HPDE6-E6E7 (cell line): ENCODE measurements at regions not wholly inside any gene's neighbourhood (a gene's known extent, or its start where the extent isn't known, plus 50 kb on each side); places are given as distances from the start of the nearest gene placed in this dataset.
"Not testable (repeated sequence)": the region's sequence is repeated elsewhere in the genome, so short reads cannot be mapped to it uniquely, and the experiment has no call there.

ENCODE experiments used
- DNase-seq: peaks from one replicate; pipeline ENCODE4 v3.0.0; 2011; ENCODE audit warnings: missing footprints; ENCODE audit errors: extremely low spot score

GRCh38 chr4:169934794-169935429 is 91.3 kb downstream of the MFAP3L start:
- no peak for DNase-seq

DNA sequence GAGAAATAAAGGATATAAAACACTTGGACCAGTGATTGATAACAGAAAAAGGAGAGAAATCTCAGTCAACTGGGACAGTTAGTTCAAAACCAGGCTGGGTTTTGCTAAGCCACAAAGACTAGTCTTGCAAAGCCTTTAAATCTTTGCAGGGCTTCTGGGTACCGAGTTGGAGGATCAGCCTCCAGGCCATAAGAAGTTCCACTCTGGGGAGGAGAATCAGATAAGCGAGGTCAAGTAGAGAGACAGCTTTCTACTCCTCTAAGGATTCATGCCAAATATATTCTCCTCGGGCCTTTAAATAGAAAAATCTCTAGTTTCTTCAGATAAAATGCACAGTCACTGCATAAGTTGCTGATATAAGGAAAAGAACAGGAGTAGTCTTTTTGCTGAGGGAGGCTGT is 92.7 kb downstream of the MFAP3L start:
- DNase-seq = no peak

GRCh38 chr4:169931964-169932363 is 94.2 kb downstream of the MFAP3L start:
- DNase-seq = no peak

- DNase-seq = not testable (repeated sequence)
Observed at GRCh38 chr4:169930755-169931154, 95.4 kb downstream of the MFAP3L start.

GRCh38 chr4:169927280-169927679 is 98.9 kb downstream of the MFAP3L start:
- no peak for DNase-seq

DNA sequence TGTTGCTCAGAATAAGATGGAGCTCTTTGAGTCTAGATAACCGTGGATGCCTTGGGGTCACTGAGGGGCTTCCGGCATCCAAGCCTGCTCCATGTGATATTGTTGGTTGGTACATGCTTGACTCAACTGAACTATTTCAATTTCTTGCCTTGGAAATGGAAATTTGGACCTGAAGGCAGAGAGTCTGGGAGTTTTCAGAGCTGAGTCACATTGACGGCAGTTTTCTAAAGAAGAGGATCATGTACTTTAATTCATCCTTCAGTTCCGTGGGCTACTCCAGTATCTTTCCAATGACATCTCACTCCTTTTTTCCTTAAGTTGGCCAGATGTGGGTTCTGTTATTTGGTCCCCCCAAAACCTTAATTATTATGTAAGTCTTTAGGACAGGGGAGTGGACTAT is 100.5 kb downstream of the MFAP3L start:
- no peak for DNase-seq

DNA sequence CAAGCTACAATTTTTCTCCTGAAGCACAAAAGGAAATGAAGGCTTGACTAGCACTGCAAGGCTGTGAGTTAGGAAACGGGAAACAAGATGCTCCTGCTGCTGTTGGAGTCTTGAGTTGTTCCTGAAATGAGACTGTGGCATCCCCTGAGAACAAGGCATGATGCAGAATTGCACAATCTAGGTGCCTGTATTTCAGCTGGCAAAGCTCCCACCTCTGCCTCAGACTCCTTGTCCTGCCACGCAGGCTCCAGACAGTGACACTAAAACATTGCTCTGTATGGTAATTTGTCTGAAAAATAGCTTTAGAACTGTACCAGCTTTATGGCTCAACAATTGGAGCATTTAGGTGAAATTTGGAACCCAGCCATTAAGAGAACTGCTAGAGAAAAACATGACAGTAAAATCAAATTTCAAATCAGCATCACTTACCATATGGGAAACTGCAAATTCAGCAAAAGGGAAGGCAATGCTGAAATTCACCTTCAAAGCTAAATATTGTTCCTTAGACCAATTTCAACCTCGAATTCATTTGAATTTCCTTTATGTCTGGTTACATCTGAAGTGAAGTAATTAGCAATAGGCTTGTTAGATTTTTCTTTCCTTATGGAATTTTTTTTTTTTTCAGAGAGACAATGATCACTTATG is 103.4 kb downstream of the MFAP3L start:
- DNase-seq = no peak

DNA sequence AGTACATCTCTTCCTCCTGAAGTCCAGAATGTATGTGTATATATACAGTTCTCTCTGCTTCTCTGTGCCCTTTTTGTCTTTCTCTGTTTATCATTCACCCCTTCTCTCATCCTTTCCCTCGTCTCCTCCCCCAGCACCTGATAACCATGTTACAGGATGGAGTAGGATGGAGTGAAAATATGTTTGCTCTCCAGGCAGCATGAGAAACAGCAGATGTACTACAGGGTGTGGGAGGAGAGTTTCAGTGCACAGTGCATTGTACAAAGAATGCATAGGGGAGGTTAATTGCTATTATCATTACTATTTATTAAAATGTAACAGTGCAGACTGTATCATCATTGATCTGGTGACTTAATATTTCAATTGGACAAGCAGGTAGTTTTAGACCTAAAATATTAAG is 104.5 kb downstream of the MFAP3L start:
- DNase-seq = no peak

DNA sequence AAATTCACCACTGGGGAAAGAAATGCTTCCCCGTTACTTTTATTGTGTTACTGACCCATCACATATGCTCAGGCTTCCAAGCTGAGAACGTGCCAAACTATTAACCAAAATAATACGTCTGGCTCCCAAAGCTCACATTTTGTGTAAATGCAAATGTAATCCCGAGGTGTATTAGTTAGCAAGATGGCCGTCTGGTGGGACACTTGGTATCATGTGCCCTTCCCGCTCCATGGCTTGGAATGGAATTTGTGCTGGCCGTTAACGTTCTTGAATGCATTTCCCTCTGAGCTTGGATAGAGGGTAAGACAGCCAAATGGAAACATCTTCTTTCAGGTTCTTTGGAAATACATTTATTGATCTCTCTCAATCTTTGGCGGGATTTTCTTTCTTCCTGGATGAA is 105.0 kb downstream of the MFAP3L start:
- no peak for DNase-seq

DNA sequence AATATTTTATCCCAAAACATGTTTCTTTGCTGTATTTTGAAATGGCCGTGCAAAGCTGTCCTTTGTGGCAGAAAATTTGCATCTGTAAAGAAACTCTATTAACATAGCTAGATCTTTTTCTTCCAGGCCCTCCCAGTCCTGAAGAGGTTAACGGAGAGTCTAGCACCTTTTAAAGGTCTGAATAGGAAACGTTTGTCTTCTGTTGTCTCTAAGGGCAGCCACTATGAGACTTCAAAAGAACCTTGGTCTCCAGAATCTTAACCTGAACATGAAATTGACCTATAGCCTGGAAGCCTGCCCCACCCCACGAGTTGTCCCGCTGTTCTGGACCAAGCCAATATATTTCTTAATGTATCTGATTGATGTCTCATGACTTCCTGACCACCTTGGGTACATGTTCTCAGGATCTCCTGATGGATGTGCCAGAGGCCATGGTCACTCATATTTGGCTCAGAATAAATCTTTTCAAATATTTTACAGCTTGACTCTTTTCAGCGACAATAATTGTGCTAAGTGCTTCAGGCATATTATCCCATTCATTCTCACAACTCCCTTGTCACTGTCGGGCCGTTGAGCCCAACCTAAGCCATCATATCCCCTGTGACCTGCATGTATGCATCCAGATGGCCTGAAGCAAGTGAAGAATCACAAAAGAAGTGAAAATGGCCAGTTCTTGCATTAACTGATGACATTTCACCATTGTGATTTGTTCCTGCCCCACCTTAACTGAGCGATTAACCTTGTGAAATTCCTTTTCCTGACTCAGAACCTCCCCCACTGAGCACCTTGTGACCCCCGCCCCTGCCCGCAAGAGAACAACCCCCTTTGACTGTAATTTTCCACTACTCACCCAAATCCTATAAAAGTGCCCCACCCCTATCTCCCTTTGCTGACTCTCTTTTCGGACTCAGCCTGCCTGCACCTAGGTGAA is 106.7 kb downstream of the MFAP3L start:
- not testable (repeated sequence) for DNase-seq

GRCh38 chr4:169915545-169915944 is 110.7 kb downstream of the MFAP3L start:
- DNase-seq = no peak

GRCh38 chr4:169914866-169915265 is 111.3 kb downstream of the MFAP3L start:
- DNase-seq = no peak

DNA sequence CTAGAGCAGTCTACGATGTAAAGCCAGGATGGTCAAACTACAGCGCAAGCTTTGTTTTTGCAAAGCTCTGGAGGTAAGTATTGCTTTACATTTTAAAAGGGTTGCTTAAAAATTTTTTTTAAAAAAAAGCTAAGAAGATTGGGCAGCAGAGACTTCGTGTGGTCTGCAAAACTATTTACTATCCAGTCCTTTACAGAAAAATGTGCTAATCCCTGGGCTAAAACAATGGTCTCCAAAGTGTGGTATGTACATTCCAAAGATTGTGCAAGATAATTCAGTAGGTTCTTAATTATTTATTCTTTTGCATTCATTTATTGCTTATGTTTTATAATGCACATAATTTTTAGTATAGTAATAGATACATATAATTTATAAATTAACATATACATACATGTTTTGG is 113.2 kb downstream of the MFAP3L start:
- DNase-seq = no peak

DNA sequence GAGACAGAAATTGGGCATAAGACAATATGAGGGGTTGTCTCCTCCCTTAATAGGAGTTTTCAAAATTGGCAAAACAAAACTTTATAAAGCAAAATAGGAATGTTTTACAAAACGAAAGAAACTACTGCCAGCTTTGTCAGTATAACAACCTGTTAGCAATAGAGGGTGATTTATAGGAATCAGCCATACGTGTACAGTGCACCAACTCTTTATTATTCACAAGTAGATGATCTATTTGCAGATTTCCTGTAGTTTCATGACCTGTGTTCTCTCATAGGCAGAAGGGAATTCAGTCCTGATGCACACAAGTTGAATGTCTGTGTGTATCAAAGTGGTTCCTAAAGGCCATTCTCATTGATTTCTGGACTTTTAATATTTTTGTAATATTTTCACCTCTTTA is 116.3 kb downstream of the MFAP3L start:
- no peak for DNase-seq

DNA sequence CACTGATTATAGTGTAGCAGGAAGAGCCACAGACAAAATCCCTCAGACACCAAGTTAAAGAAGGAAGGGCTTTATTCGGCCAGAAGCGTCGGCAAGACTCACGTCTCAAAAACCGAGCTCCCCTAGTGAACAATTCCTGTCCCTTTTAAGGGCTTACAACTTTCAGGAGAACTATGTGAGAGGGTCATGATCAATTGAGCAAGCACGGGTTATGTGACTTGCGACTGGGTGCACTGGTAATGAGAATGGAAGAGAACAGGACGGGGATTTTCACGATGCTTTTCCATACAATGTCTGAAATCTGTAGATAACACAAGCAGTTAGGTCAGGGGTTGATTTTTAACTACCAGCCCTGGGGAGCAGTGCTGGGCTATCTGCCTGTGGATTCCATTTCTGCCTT is 116.7 kb downstream of the MFAP3L start:
- DNase-seq = no peak

GRCh38 chr4:169907705-169908104 is 118.5 kb downstream of the MFAP3L start:
- DNase-seq = no peak

GRCh38 chr4:169906821-169907220 is 119.4 kb downstream of the MFAP3L start:
- no peak for DNase-seq

GRCh38 chr4:169906104-169906503 is 120.1 kb downstream of the MFAP3L start:
- DNase-seq = no peak

- DNase-seq = no peak
Observed at GRCh38 chr4:169902658-169903345, 123.4 kb downstream of the MFAP3L start.

DNA sequence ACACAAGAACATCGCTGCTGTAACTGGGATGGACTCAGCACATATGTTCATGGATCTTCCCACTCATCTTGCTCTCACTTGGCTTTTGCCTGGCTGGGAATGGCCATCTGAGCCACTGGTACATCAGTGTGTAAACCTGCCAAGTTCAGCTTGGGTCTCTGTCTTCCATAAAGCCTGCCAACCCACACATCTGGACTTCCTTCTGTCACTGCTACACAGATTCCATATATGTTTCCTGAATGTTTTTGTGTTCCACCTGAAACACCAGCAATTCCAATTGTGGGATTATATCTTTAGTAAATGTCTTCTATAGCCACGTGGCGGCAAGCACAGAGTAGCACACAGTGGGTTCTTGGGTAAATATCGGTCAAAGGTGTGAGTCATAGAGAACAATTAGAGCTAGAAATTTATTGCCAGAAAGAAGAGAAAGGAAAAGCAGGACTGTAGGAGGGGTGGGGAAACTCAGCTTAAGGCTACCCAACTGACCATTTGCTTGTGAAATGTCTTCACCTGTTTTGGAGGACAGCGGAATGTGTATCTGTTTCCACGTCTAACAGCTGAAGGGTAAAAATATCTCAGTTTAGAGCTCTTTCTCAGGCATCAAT is 125.9 kb downstream of the MFAP3L start:
- no peak for DNase-seq

GRCh38 chr4:169899295-169899694 is 126.9 kb downstream of the MFAP3L start:
- peak; percentile 9 for DNase-seq

DNA sequence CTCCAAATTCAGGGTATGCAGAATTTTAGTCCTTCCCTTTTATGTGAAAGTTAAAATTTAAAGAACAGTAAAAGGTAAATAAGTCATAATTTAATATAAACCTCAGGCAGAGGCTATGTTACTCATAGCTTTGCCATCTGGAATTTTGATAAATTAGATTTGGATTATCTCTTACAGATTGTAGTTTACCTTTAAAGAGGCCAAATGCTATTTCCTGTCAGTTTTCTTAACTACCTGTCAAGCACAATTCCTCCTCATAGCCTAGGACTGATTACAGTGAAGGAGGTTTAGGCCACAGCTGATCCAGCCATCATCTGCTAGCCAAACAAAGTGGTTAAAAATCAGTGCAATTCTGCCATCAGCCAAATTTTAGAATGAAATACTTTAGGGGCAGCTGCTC is 128.1 kb downstream of the MFAP3L start:
- no peak for DNase-seq
